A549 (cell line): ENCODE measurements at regions not wholly inside any gene's neighbourhood (a gene's known extent, or its start where the extent isn't known, plus 50 kb on each side); places are given as distances from the start of the nearest gene placed in this dataset.

ENCODE experiments used
- CHD4 ChIP-seq: fragments of 200-600 bp; sonication (generic); IDR thresholded peaks from 2 replicates; pipeline ENCODE4 v1.6.1; 2016; ENCODE audit warnings: antibody characterized with exemption, mild to moderate bottlenecking, borderline replicate concordance
- CTCF ChIP-seq: fragments of >200 bp; sonication (Bioruptor Twin); formaldehyde crosslinking; IDR thresholded peaks from 3 replicates; pipeline ENCODE4 v1.5.1; 2016
- FOSB ChIP-seq: fragments of 250-450 bp; sonication (Bioruptor Pico); IDR thresholded peaks from 2 replicates; pipeline ENCODE4 v1.5.0; 2020; ENCODE audit warnings: mild to moderate bottlenecking, moderate library complexity
- POLR2A ChIP-seq: IDR thresholded peaks from 2 replicates; pipeline ENCODE4 v1.6.1; 2012; ENCODE audit warnings: mild to moderate bottlenecking, low read length

- TF ChIP-seq FOSB (CRISPR knock-in tag) (no peak), CTCF (no peak), CHD4 (no peak), POLR2A (no peak)
These were observed 60.9 kb downstream of the BMP15 start for GRCh38 chrX:50971395-50971794.
